Stimulated activated CD8-positive, alpha-beta memory T cell treated with anti-CD3 and anti-CD28 coated beads, Interleukin-12 subunit alpha, Interleukin-12 subunit beta, amount 100 ng/mL, for 24 hours (primary cell): ENCODE measurements at regions not wholly inside any gene's neighbourhood (a gene's known extent, or its start where the extent isn't known, plus 50 kb on each side); places are given as distances from the start of the nearest gene placed in this dataset.

Experiments used
- DNase-seq: peaks from one replicate; pipeline ENCODE4 v3.0.0-alpha.2; 2020; ENCODE audit errors: extremely low read depth

- no peak for DNase-seq
These were observed 270.1 kb downstream of the PTTG2 start for GRCh38 chr4:38230121-38230801.

DNA sequence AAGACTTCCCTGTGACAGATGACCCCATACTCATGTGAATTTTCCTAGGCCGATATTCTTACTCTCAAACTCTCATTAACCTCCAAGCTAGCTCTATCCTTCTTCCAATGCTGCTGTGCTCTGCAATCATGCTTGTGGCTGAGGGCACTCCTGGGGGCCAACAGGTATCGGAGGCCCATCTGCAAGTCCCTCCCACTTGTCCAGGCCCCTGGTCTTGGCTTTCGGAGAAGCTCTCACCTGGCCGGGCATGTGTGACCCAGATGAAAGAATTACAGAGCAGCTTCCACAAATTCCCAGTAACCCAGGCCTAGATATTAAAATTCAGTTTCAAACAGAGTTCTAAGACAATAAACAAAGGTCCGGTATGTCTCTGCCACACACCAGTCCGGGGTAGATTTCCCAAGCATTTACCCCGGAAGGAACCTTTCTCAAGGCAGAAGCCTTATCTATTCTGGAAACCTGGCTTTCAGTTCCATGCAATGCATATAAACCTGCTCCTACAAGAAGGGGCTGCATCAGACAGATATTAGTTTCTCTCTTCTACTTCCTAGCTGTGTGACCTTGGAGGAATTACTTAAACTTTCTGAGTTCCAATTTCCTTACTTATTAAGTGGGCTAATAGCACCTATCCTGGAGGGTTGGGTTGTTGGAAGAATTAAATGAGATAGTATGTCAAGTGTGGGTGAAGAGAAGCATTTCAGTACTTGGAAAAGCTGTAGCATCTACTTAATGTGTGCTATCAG is 270.8 kb downstream of the PTTG2 start:
- DNase-seq, result no peak

- DNase-seq, result no peak
These were observed 271.4 kb downstream of the PTTG2 start for GRCh38 chr4:38231626-38232025.

- no peak for DNase-seq
These were observed 272.5 kb downstream of the PTTG2 start for GRCh38 chr4:38232741-38233140.

GRCh38 chr4:38233727-38234480 is 273.7 kb downstream of the PTTG2 start:
- no peak for DNase-seq

GRCh38 chr4:38235354-38235753 is 275.2 kb downstream of the PTTG2 start:
- DNase-seq, result no peak

DNA sequence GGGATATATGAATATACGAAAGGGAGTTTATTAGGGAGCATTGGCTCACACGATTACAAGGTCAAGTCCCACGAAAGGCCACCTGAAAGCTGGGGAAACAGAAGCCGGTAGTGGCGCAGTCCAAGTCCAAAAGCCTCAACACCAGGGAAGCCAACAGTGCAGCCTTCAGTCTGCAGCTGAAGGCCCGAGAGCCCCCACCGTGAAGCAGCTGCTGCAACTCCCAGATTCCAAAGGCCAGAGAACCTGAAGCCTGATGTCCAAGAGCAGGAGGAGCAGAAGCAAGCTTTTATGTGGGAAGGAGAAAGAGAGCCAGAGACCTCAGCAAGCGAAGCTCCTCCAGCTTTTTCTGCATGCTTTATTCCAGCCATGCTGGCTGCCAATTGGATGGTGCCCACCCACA is 275.8 kb downstream of the PTTG2 start:
- no peak for DNase-seq

- no peak for DNase-seq
These were observed 276.3 kb downstream of the PTTG2 start for GRCh38 chr4:38236503-38236902.

DNA sequence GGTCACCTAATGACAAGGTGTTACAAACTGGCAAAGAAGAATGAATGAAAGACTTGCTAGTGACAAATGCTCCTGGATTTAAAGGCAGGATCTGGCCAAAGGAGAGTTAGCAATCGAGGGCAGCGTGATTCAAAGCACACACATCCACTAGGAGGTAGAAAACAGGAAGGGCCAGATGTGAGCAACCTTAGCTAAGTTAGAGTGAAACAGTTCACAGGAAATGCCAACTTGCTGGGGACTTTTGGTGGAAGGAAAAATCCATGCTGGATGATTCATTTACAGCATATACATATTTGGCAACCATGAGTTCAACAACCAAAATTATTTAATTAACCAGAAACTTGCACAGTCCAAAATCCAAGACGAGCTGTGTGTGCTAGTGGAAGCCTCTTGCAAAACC is 276.9 kb downstream of the PTTG2 start:
- no peak for DNase-seq

DNA sequence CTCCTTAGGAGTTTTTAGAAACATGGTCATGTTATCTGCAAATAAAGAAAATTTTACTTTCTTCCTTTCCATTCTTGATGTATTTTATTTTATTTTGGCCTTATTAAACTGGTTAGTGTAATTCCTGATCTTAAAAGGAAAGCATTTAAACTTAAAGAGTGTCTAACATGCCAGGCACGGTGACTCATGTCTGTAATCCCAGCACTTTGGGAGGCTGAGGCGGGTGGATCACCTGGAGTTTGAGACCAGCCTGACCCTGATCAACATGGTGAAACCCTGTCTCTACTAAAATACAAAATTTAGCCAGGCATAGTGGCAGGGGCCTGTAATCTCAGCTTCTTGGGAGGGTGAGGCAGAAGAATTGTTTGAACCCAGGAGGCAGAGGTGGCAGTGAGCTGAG is 281.3 kb downstream of the PTTG2 start:
- no peak for DNase-seq

- no peak for DNase-seq
These were observed 281.9 kb downstream of the PTTG2 start for GRCh38 chr4:38242101-38242500.

- no peak for DNase-seq
These were observed 282.7 kb downstream of the PTTG2 start for GRCh38 chr4:38242822-38243387.

GRCh38 chr4:38243388-38244053 is 283.3 kb downstream of the PTTG2 start:
- DNase-seq, result no peak

DNA sequence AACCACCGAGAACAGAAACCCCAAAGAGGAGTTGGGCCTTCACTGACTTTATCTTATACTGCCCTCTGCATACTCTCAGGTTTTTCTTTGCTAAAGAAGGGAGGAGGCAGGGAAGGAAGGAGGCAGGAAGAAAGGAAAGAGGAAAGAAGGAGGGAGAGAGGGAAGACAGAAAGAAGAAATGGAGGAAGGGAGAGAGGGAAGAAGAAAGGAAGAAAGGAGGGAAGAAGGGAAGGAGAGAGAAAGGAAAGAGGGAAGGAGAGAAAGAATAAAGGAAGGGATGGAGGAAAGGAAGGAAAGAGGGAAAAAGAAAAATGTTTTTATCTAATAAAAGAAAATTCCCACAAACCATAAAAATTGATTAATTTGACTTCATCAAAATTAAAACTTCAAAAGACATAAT is 294.6 kb downstream of the PTTG2 start:
- DNase-seq, result no peak

DNA sequence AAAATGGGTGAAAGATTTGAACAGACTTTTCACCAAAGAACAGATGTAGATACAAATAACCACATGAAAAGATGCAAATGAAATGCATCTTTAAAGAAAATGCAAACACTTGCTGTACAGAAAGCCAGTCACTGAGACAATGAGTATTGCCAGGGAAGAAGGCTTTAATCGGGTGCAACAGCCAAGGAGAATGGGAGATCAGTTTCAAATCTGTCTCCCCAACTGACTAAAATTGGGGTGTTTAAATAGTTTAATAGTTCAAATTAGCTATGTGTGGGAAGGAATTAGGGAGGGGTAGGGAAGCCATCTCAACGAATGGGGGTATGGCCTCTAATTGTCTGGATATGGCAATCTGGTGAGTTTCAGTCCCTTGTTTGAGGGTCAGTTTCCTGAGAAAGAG is 295.4 kb downstream of the PTTG2 start:
- no peak for DNase-seq

GRCh38 chr4:38266616-38267015 is 306.4 kb downstream of the PTTG2 start:
- DNase-seq, result no peak

DNA sequence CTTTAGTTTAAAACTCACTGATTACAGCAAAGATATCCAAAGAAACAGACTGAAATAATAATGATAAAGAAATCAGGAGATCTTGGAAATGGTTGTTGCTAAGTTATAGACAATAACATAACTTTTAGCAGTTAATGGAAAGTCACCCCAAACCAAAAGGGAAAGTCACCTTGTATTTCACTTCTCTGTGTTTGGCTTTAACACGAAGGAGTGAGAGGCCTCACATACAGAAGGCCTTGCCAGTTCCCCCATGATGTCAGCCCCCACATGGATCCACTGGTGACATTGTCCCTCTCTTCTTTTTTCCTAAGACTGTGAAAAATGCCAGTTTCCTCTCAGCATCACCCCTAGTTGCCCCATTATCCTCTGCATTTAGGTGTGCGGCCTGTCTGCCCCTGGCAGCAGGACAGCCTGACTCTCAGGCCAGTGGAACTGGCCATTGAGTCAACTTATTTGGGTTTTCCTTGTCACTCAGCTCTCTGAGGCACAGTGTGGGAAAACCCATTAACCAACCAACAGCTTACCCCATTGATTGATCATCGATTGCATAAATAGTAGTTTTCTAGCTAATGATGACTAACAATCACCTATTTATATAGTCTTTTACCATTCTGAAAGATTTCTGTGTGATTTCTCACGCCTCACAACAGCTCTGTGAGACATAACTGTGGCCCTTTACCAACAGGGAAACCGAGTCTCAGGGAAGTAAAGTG is 308.1 kb downstream of the PTTG2 start:
- DNase-seq, result no peak

GRCh38 chr4:38268837-38269236 is 308.6 kb downstream of the PTTG2 start:
- no peak for DNase-seq

DNA sequence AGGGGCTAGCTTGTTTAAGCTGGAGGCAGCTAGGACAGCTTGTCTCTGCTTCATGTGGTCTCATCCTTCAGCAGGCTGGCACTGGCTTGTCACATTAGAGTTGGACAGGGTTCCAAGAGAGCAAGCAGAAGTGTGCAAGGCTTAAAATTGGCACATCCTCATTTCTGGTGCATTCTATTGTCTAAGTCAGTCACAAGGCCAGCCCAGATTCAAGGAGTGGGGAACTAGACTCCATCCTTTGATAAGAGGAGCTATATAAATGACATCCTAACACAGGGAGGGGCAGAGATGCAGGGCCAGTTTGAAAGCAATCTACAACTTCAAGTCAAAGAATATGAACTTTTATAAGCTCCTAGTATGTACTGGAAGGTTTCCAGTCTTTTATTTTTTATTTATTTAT is 313.2 kb downstream of the PTTG2 start:
- DNase-seq, result no peak

- no peak for DNase-seq
These were observed 315.3 kb downstream of the PTTG2 start for GRCh38 chr4:38275331-38276100.

DNA sequence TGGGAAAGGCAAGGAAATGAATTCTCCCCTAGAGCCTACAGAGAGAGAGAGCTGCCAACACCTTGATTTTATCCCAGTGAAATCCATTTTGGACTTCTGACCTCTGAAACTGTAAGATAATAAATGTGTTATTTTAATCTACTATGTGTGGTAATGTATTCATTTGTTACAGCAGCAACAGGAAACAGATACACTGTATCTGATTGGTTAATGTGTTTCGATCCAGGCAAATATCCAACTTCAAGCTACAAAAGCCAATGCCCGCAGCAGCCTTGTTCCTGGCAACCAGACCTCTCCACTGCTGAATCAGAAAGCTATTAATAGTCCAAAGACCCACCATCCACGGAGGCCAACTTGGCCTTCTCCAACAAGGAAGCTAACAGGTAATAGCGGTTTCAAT is 318.1 kb downstream of the PTTG2 start:
- DNase-seq, result no peak
